Endothelial cell of umbilical vein (primary cell): ENCODE measurements at regions not wholly inside any gene's neighbourhood (a gene's known extent, or its start where the extent isn't known, plus 50 kb on each side); places are given as distances from the start of the nearest gene placed in this dataset.

Source experiments
- CTCF ChIP-seq, 2 donors: IDR thresholded peaks; 1 replicate in 1 of 2; 2 replicates in 1 of 2; pipeline ENCODE4 v1.5.1; 2011; ENCODE audit warnings: low read length in 2 of 2, mild to moderate bottlenecking in 2 of 2, moderate library complexity in 2 of 2, control low read depth in 1 of 2, inconsistent platforms in 1 of 2, low read depth in 1 of 2; ENCODE audit not compliant: insufficient read depth in 1 of 2; ENCODE audit errors: extremely low read depth in 1 of 2
- EZH2 ChIP-seq: IDR thresholded peaks from 2 replicates; pipeline ENCODE4 v1.6.1; 2012; ENCODE audit warnings: borderline replicate concordance, low read depth, mild to moderate bottlenecking, moderate library complexity, low read length, inconsistent platforms; ENCODE audit not compliant: severe bottlenecking
- FOS ChIP-seq: IDR thresholded peaks from 2 replicates; pipeline ENCODE4 v1.6.1; 2011; ENCODE audit warnings: mild to moderate bottlenecking, low read length, moderate library complexity, borderline replicate concordance; ENCODE audit not compliant: insufficient read depth
- GATA2 ChIP-seq: IDR thresholded peaks from 2 replicates; pipeline ENCODE4 v1.7.0; 2011; ENCODE audit warnings: low read depth, mild to moderate bottlenecking, moderate library complexity, mixed read lengths, low read length; ENCODE audit not compliant: insufficient read length, insufficient read depth
- JUN ChIP-seq: IDR thresholded peaks from 2 replicates; pipeline ENCODE4 v1.6.1; 2011; ENCODE audit warnings: borderline replicate concordance, low read depth; ENCODE audit not compliant: insufficient read length, insufficient read depth
- MAX ChIP-seq: IDR thresholded peaks from 2 replicates; pipeline ENCODE4 v1.6.1; 2011; ENCODE audit not compliant: insufficient read depth, insufficient read length
- MYC ChIP-seq: IDR thresholded peaks from one replicate; pipeline ENCODE4 v1.6.1; 2011; ENCODE audit warnings: mild to moderate bottlenecking, low read depth, low read length
- POLR2A ChIP-seq: IDR thresholded peaks from 2 replicates; pipeline ENCODE4 v1.6.1; 2012; ENCODE audit warnings: low read depth, mild to moderate bottlenecking, control low read depth, low read length
- POLR2AphosphoS5 ChIP-seq: IDR thresholded peaks from 2 replicates; pipeline ENCODE4 v1.6.1; 2012; ENCODE audit warnings: low read depth, mild to moderate bottlenecking, control low read depth, low read length, moderate library complexity; ENCODE audit not compliant: insufficient read depth

- TF ChIP-seq MAX (no peak), CTCF (IDR thresholded peaks at IDR 0.05; ENCODE audit: extremely low read depth in 1 of 2, insufficient read depth in 1 of 2, low read depth in 1 of 2, low read length in 2 of 2) (no peak), EZH2 (no peak), POLR2AphosphoS5 (no peak), POLR2A (no peak), JUN (no peak), GATA2 (peak; percentile 54), MYC (no peak), FOS (no peak)
Measured at GRCh38 chr13:40345654-40346372, 320.6 kb downstream of the FOXO1 start.
